NT2/D1 (cell line): ENCODE measurements at regions not wholly inside any gene's neighbourhood (a gene's known extent, or its start where the extent isn't known, plus 50 kb on each side); places are given as distances from the start of the nearest gene placed in this dataset.

Experiments
- DNase-seq: peaks from one replicate; pipeline ENCODE4 v3.0.0-alpha.2; 2011; ENCODE audit warnings: low read depth, low spot score
- H3K27me3 ChIP-seq: 2 replicates; pipeline ENCODE4 v1.6.0; 2011; ENCODE audit warnings: mild to moderate bottlenecking; ENCODE audit not compliant: insufficient read length, insufficient read depth
- H3K36me3 ChIP-seq: 2 replicates; pipeline ENCODE4 v1.6.1; 2011; ENCODE audit warnings: mild to moderate bottlenecking, low read length, mixed read lengths; ENCODE audit not compliant: insufficient read depth, insufficient read length
- H3K4me1 ChIP-seq: 2 replicates; pipeline ENCODE4 v1.5.1; 2011; ENCODE audit not compliant: insufficient read depth, insufficient read length
- H3K4me3 ChIP-seq: 2 replicates; pipeline ENCODE4 v1.5.1; 2011; ENCODE audit warnings: low read depth; ENCODE audit not compliant: insufficient read length
- H3K9ac ChIP-seq: 2 replicates; pipeline ENCODE4 v1.6.0; 2011; ENCODE audit warnings: low read depth; ENCODE audit not compliant: insufficient read length
- H3K9me3 ChIP-seq: 2 replicates; pipeline ENCODE4 v1.5.1; 2011; ENCODE audit warnings: mild to moderate bottlenecking, low read length; ENCODE audit not compliant: insufficient read depth
- SUZ12 ChIP-seq: IDR thresholded peaks from 2 replicates; pipeline ENCODE4 v1.6.1; 2011; ENCODE audit not compliant: insufficient read length, insufficient read depth; ENCODE audit errors: extremely low read depth
- YY1 ChIP-seq: IDR thresholded peaks from 2 replicates; pipeline ENCODE4 v1.6.1; 2011; ENCODE audit not compliant: insufficient read length, insufficient read depth
- ZNF274 ChIP-seq: IDR thresholded peaks from 2 replicates; pipeline ENCODE4 v1.6.1; 2011; ENCODE audit warnings: mild to moderate bottlenecking, low read depth, low read length

GRCh38 chr10:83352588-83352987, 786.7 kb upstream of the GHITM start:
- H3K27me3 ChIP-seq = no peaks in the 10 kb centered on the region
- H3K9me3 ChIP-seq = no peaks in the 10 kb centered on the region
- no peak overlapping the region for H3K9ac ChIP-seq
- no peaks in the 10 kb centered on the region for H3K4me1 ChIP-seq
- TF ChIP-seq YY1 (no peak), SUZ12 (no peak), ZNF274 (no peak)
- no peaks in the 10 kb centered on the region for H3K36me3 ChIP-seq
- no peak overlapping the region for H3K4me3 ChIP-seq
- DNase-seq = no peak

- no peak overlapping the region for H3K9ac ChIP-seq
- no peak for TF ChIP-seq SUZ12
- TF ChIP-seq ZNF274 = no peak
- no peak for TF ChIP-seq YY1
- H3K4me1 ChIP-seq = no peaks in the 10 kb centered on the region
- no peaks in the 10 kb centered on the region for H3K27me3 ChIP-seq
- H3K9me3 ChIP-seq = no peaks in the 10 kb centered on the region
- no peak overlapping the region for H3K4me3 ChIP-seq
- no peak for DNase-seq
- H3K36me3 ChIP-seq = no peaks in the 10 kb centered on the region
Measured at GRCh38 chr10:83354456-83354855, 784.9 kb upstream of the GHITM start.

- no peak overlapping the region for H3K9ac ChIP-seq
- no peak for TF ChIP-seq YY1
- TF ChIP-seq SUZ12 = no peak
- TF ChIP-seq ZNF274 = no peak
- no peaks in the 10 kb centered on the region for H3K36me3 ChIP-seq
- no peak for DNase-seq
- H3K4me1 ChIP-seq = no peaks in the 10 kb centered on the region
- H3K27me3 ChIP-seq = no peaks in the 10 kb centered on the region
- H3K9me3 ChIP-seq = no peaks in the 10 kb centered on the region
- no peak overlapping the region for H3K4me3 ChIP-seq
Measured at GRCh38 chr10:83357004-83357403, 782.3 kb upstream of the GHITM start.

GRCh38 chr10:83357627-83358026, 781.7 kb upstream of the GHITM start:
- no peak overlapping the region for H3K4me3 ChIP-seq
- H3K4me1 ChIP-seq = no peaks in the 10 kb centered on the region
- H3K36me3 ChIP-seq = no peaks in the 10 kb centered on the region
- DNase-seq = no peak
- TF ChIP-seq ZNF274 (no peak), SUZ12 (no peak), YY1 (no peak)
- H3K27me3 ChIP-seq = no peaks in the 10 kb centered on the region
- no peak overlapping the region for H3K9ac ChIP-seq
- no peaks in the 10 kb centered on the region for H3K9me3 ChIP-seq

- DNase-seq = no peak
- no peaks in the 10 kb centered on the region for H3K4me1 ChIP-seq
- no peak overlapping the region for H3K4me3 ChIP-seq
- H3K9me3 ChIP-seq = no peaks in the 10 kb centered on the region
- TF ChIP-seq SUZ12 (no peak), ZNF274 (no peak), YY1 (no peak)
- no peaks in the 10 kb centered on the region for H3K36me3 ChIP-seq
- no peak overlapping the region for H3K9ac ChIP-seq
- H3K27me3 ChIP-seq = no peaks in the 10 kb centered on the region
Measured at GRCh38 chr10:83367036-83367435, 772.3 kb upstream of the GHITM start.

GRCh38 chr10:83371696-83372490, 767.4 kb upstream of the GHITM start:
- Histone ChIP-seq H3K4me1 (no peaks in the 10 kb centered on the region), H3K36me3 (no peaks in the 10 kb centered on the region), H3K9me3 (no peaks in the 10 kb centered on the region), H3K4me3 (no peak overlapping the region), H3K27me3 (no peaks in the 10 kb centered on the region), H3K9ac (no peak overlapping the region)
- TF ChIP-seq SUZ12 (no peak), ZNF274 (no peak), YY1 (no peak)
- peak; percentile 38 for DNase-seq

GRCh38 chr10:83372646-83373045, 766.7 kb upstream of the GHITM start:
- Histone ChIP-seq H3K4me3 (no peak overlapping the region), H3K36me3 (no peaks in the 10 kb centered on the region), H3K9me3 (no peaks in the 10 kb centered on the region), H3K4me1 (no peaks in the 10 kb centered on the region), H3K9ac (no peak overlapping the region), H3K27me3 (no peaks in the 10 kb centered on the region)
- TF ChIP-seq YY1 = no peak
- TF ChIP-seq SUZ12 = no peak
- no peak for TF ChIP-seq ZNF274
- no peak for DNase-seq

DNA sequence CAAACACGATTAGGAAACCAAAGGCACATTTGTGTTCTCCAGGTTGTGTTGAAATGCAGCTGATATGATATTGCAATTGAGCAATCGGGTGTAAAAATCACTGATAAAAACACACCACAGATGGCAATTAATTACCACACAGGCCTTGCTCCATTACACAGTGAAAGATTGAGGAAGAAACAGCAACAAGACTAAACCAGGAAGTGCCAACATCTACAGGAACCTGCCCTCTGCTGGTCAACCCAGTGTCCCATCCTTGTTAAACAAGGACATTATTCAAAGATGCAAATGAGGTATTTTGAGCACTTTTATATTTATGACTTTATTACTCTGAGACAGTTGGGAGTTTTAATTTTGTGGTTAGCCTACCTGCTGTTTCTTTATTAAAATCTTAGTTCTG, 765.6 kb upstream of the GHITM start:
- H3K9me3 ChIP-seq = no peaks in the 10 kb centered on the region
- TF ChIP-seq ZNF274 (no peak), YY1 (no peak), SUZ12 (no peak)
- H3K27me3 ChIP-seq = no peaks in the 10 kb centered on the region
- H3K9ac ChIP-seq = no peak overlapping the region
- no peaks in the 10 kb centered on the region for H3K36me3 ChIP-seq
- H3K4me3 ChIP-seq = no peak overlapping the region
- peak; percentile 13 for DNase-seq
- no peaks in the 10 kb centered on the region for H3K4me1 ChIP-seq
